SU-DHL-6 (cell line): ENCODE measurements at regions not wholly inside any gene's neighbourhood (a gene's known extent, or its start where the extent isn't known, plus 50 kb on each side); places are given as distances from the start of the nearest gene placed in this dataset.

Source experiments
- H2AFZ ChIP-seq: fragments of 200-600 bp; sonication (generic); 2 replicates; pipeline ENCODE4 v1.6.1; 2014; ENCODE audit warnings: low read depth, mild to moderate bottlenecking, moderate library complexity, mixed read lengths, antibody characterized with exemption, low read length; ENCODE audit not compliant: severe bottlenecking
- H3F3A ChIP-seq: fragments of 200-600 bp; shearing (Covaris generic); 2 replicates; pipeline ENCODE4 v1.6.0; 2016; ENCODE audit warnings: antibody characterized with exemption, mild to moderate bottlenecking; ENCODE audit not compliant: insufficient read depth
- H3K27ac ChIP-seq: fragments of 200-600 bp; sonication (generic); 2 replicates; pipeline ENCODE4 v1.5.1; 2016; ENCODE audit warnings: low read depth, mild to moderate bottlenecking, low read length, moderate library complexity, mixed read lengths
- H3K27me3 ChIP-seq: fragments of 200-600 bp; sonication (generic), shearing (Covaris generic); 2 replicates; pipeline ENCODE4 v1.6.0; 2014; ENCODE audit warnings: mild to moderate bottlenecking, low read length
- H3K36me3 ChIP-seq: fragments of 200-600 bp; sonication (generic); 2 replicates; pipeline ENCODE4 v1.6.1; 2014; ENCODE audit warnings: mild to moderate bottlenecking, low read length, mixed read lengths
- H3K4me2 ChIP-seq: fragments of 300-600, 200-600 bp; shearing (Covaris generic), sonication (generic); 2 replicates; pipeline ENCODE4 v1.6.0; 2014; ENCODE audit warnings: low read length, low read depth, mild to moderate bottlenecking; ENCODE audit not compliant: poor library complexity, severe bottlenecking
- H3K4me3 ChIP-seq: fragments of 200-600 bp; sonication (generic); 2 replicates; pipeline ENCODE4 v1.5.1; 2014; ENCODE audit warnings: antibody characterized with exemption, low read length, mild to moderate bottlenecking, mixed read lengths; ENCODE audit not compliant: insufficient read depth, poor library complexity, severe bottlenecking
- H3K79me2 ChIP-seq: fragments of 200-600 bp; sonication (generic); 2 replicates; pipeline ENCODE4 v1.6.1; 2014; ENCODE audit warnings: mild to moderate bottlenecking, low read length, moderate library complexity; ENCODE audit not compliant: insufficient read depth
- H3K9ac ChIP-seq: fragments of 200-600 bp; sonication (generic); 2 replicates; pipeline ENCODE4 v1.7.0; 2014; ENCODE audit warnings: mild to moderate bottlenecking, low read length
- H3K9me2 ChIP-seq: fragments of 200-600 bp; sonication (generic); replicated peaks from 2 replicates; pipeline ENCODE4 v1.6.1; 2014; ENCODE audit warnings: low read length; ENCODE audit not compliant: insufficient read depth
- H3K9me3 ChIP-seq: fragments of 200-600 bp; sonication (generic); 2 replicates; pipeline ENCODE4 v1.6.1; 2014; ENCODE audit warnings: low read length, mixed read lengths; ENCODE audit not compliant: insufficient read depth
- H4K20me1 ChIP-seq: fragments of 200-600 bp; sonication (generic); 2 replicates; pipeline ENCODE4 v1.6.1; 2014; ENCODE audit warnings: low read depth, mild to moderate bottlenecking, antibody characterized with exemption, low read length, moderate library complexity, mixed read lengths
- EZH2phosphoT487 ChIP-seq: fragments of 200-600 bp; sonication (generic), shearing (Covaris generic); conservative IDR thresholded peaks from 2 replicates; pipeline ENCODE4 v1.6.1; 2018; ENCODE audit warnings: mild to moderate bottlenecking, antibody characterized with exemption, low read length, moderate library complexity, mixed read lengths
- TF ChIP-seq, protein P1 (sequence below): fragments of 200-600 bp; sonication (generic); IDR thresholded peaks from one replicate; pipeline ENCODE4 v1.5.1; 2017; ENCODE audit warnings: antibody characterized with exemption, mild to moderate bottlenecking, low read length, moderate library complexity; ENCODE audit not compliant: insufficient read depth, poor library complexity, severe bottlenecking

DNA sequence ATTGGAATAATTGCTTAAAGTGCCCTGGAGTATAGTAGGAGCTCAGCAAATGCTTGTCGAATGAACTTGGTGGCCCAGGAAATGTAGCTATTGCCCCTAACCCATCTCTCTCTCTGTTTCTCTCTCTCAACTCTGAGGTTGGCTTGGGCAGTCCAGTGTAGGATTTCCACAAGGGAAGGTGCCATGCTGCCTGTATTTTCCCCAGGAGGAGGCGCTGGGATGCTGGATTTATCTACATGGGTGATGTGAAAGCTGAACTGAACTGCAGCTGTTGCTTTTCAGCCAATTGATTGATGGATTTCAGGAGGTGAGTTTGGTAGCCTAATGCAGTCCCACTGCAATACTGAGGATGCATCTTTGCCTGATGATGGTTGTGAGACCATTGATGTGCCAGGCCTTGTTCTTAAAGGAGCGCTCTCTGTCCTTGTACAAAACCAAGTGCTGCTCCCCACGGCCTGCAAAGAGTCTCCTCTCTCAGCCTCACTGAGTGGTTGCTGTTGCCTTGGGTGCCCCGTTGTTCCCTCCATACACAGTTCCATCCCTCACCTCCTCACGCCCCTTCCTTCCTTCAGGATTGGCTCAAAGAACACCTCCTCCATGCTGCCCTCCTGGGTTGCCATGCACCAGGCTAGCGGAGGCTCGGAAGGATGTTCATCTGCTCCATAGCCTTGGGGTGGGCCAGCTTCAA, 200.6 kb downstream of the GLRX3 start:
- H3K4me3 ChIP-seq, result no peak overlapping the region
- H3K9ac ChIP-seq, result no peak overlapping the region
- H3K27ac ChIP-seq, result no peak overlapping the region
- no peak overlapping the region for H3K4me2 ChIP-seq
- H3K27me3 ChIP-seq, result no peaks in the 10 kb centered on the region
- H3K9me3 ChIP-seq, result no peaks in the 10 kb centered on the region
- no peaks in the 10 kb centered on the region for H3K79me2 ChIP-seq
- no peaks in the 10 kb centered on the region; the same call in 1 of the 2 replicates for H4K20me1 ChIP-seq
- H3K36me3 ChIP-seq, result no peaks in the 10 kb centered on the region
- H3K9me2 ChIP-seq, result no peaks in the 10 kb centered on the region
- no peak for TF ChIP-seq EZH2phosphoT487
- TF ChIP-seq, protein P1, sequence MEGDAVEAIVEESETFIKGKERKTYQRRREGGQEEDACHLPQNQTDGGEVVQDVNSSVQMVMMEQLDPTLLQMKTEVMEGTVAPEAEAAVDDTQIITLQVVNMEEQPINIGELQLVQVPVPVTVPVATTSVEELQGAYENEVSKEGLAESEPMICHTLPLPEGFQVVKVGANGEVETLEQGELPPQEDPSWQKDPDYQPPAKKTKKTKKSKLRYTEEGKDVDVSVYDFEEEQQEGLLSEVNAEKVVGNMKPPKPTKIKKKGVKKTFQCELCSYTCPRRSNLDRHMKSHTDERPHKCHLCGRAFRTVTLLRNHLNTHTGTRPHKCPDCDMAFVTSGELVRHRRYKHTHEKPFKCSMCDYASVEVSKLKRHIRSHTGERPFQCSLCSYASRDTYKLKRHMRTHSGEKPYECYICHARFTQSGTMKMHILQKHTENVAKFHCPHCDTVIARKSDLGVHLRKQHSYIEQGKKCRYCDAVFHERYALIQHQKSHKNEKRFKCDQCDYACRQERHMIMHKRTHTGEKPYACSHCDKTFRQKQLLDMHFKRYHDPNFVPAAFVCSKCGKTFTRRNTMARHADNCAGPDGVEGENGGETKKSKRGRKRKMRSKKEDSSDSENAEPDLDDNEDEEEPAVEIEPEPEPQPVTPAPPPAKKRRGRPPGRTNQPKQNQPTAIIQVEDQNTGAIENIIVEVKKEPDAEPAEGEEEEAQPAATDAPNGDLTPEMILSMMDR, result no peak
- no peak overlapping the region for H2AFZ ChIP-seq
- H3F3A ChIP-seq, result no peaks in the 10 kb centered on the region

DNA sequence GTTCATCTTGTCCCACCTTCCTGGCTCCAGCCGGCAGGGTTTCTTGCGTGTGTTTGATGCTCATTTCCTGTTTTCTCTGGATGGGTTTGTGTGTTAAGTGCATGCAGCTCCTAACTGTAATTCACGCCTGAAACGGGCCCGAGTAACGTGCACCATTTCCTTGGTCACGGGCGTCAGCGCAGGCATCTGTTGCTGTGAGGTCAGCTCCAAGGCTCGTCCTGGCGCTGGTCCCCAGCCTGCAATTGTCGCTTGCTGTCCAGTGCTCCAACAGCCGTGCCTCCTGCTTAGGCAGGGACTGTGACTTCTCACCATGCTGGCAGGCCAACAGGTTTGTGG, 201.1 kb downstream of the GLRX3 start:
- no peaks in the 10 kb centered on the region for H3K9me3 ChIP-seq
- no peaks in the 10 kb centered on the region for H3K36me3 ChIP-seq
- no peak overlapping the region for H3K4me3 ChIP-seq
- no peak overlapping the region for H3K27ac ChIP-seq
- H3F3A ChIP-seq, result no peaks in the 10 kb centered on the region
- no peaks in the 10 kb centered on the region for H3K79me2 ChIP-seq
- no peaks in the 10 kb centered on the region; the same call in 1 of the 2 replicates for H4K20me1 ChIP-seq
- no peak overlapping the region for H3K4me2 ChIP-seq
- H3K9ac ChIP-seq, result no peak overlapping the region
- H3K9me2 ChIP-seq, result no peaks in the 10 kb centered on the region
- no peak overlapping the region for H2AFZ ChIP-seq
- no peak for TF ChIP-seq EZH2phosphoT487
- TF ChIP-seq, protein P1, result no peak
- no peaks in the 10 kb centered on the region for H3K27me3 ChIP-seq

DNA sequence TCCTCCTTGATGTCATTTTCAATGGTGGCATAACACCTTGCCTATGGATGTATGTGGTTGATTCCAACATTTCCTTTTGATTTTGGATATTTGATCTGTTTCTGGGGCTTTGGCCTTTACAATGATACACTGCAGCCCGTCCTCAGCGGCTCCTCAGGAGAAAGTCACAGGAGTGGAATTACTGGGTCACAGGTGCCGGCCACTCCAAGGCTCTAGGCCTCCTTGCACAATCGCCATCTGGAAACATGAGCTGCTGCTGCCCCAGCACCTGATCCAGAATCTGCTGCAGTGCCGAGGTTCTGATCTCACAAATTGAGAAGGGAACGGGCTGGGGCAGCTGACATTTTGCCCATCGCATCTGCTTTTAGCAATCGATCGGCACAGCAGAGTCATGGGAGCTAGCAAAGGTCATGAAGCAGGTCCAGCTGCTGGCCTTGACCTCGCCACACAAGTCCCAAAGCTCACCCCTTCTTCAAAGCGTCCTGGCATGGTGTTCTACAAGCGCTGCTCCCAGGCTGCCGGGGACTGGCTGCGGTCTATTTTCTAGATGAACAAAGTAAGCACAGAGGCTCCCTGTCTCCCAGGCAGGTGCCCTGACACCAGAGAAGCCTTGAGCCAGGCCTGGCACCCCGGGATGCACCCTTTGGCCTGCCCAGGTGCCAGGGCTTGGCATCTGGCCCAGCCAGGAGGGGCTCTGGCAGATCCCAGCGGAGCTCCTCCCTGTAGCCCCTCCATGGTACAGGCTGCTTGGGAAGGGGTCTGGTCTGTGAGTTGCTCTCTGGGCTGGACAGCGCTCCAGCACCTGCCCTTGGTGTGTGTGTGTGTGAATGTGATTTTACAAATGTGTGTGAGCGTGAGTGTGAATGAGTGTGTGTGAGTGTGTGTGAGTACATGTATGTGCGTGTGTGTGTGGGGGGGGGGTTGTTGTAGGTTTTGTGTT, 201.8 kb downstream of the GLRX3 start:
- H3F3A ChIP-seq, result no peaks in the 10 kb centered on the region
- no peak overlapping the region for H3K4me2 ChIP-seq
- H3K27ac ChIP-seq, result no peak overlapping the region
- no peaks in the 10 kb centered on the region for H3K9me2 ChIP-seq
- H3K79me2 ChIP-seq, result no peaks in the 10 kb centered on the region
- TF ChIP-seq, protein P1, result no peak
- no peak for TF ChIP-seq EZH2phosphoT487
- no peak overlapping the region for H2AFZ ChIP-seq
- no peak overlapping the region for H3K9ac ChIP-seq
- H3K9me3 ChIP-seq, result no peaks in the 10 kb centered on the region
- H3K4me3 ChIP-seq, result no peak overlapping the region
- no peaks in the 10 kb centered on the region for H3K36me3 ChIP-seq
- no peaks in the 10 kb centered on the region; the same call in 1 of the 2 replicates for H4K20me1 ChIP-seq
- H3K27me3 ChIP-seq, result no peaks in the 10 kb centered on the region
